Muscle of leg (tissue), 3 donors: ENCODE measurements at regions not wholly inside any gene's neighbourhood (a gene's known extent, or its start where the extent isn't known, plus 50 kb on each side); places are given as distances from the start of the nearest gene placed in this dataset.

Experiments
- DNase-seq: peaks from one replicate; pipeline ENCODE4 v3.0.0; 2013
- H3K27ac ChIP-seq: one replicate; pipeline ENCODE4 v1.5.1; 2013; ENCODE audit warnings: mild to moderate bottlenecking, low read length, control low read depth
- H3K27me3 ChIP-seq: one replicate; pipeline ENCODE4 v1.6.1; 2013; ENCODE audit warnings: low read length; ENCODE audit not compliant: control insufficient read depth, insufficient read depth
- H3K36me3 ChIP-seq: one replicate; pipeline ENCODE4 v1.6.1; 2013; ENCODE audit warnings: low read length; ENCODE audit not compliant: control insufficient read depth, insufficient read depth
- H3K4me1 ChIP-seq: one replicate; pipeline ENCODE4 v1.6.1; 2013; ENCODE audit warnings: low read length; ENCODE audit not compliant: control insufficient read depth, insufficient read depth
- H3K4me3 ChIP-seq: one replicate; pipeline ENCODE4 v1.5.1; 2013; ENCODE audit warnings: low read length, control low read depth
- H3K9me3 ChIP-seq: replicated peaks from 2 replicates; pipeline ENCODE4 v1.6.1; 2013; ENCODE audit warnings: low read depth, low read length; ENCODE audit not compliant: control insufficient read depth
- WGBS: methylation state at CpG from one replicate; pipeline ENCODE4 v1.1.5; 2013; ENCODE audit warnings: missing lambda C conversion rate; ENCODE audit not compliant: insufficient coverage; 5-methylcytosine and 5-hydroxymethylcytosine counted together

DNA sequence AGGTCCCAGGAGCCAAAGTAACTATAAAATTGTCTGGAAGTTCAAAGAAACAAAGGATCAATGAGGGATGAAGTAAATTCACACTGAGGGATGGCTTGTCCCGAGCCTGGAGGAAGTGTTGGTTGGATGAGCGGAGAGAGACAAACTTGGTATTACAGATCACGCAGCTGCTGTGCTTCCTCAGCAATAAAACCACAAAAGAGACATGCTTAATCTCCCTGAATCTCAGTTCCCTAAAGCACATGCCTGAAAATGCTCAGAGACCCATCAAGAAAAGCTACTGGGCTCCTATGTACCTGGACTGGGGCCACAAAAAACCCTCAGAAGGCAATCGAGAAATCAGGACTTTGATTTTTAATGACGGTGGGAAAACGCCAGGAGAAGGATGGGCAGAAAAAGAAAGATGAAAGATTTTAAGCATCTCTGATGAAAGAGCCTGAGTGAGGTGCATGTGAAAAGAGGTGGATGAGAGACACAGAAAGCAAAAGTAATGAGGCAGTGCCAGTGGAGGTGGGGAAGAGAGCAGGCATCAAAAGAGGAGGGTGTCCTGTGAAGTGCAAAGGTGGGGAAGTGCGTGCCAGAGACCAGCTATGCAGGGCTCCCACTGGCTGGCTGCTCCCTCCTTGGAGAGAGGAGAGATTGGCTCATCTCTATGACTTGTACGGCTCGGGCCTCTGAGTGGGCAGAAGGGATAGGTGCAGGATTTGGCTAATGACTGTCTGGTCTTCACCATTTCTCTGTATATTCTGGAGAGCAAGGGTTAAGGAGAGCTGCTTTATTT lies 143.7 kb downstream of the ABCC12 start:
- DNase-seq, result no peak
- Histone ChIP-seq H3K4me1 (no peaks in the 10 kb centered on the region), H3K9me3 (no peaks in the 10 kb centered on the region), H3K27me3 (no peaks in the 10 kb centered on the region), H3K4me3 (no peak overlapping the region), H3K27ac (no peak overlapping the region), H3K36me3 (no peaks in the 10 kb centered on the region)
- 63% methylated on average over 4 of the region's 9 CpGs for WGBS

DNA sequence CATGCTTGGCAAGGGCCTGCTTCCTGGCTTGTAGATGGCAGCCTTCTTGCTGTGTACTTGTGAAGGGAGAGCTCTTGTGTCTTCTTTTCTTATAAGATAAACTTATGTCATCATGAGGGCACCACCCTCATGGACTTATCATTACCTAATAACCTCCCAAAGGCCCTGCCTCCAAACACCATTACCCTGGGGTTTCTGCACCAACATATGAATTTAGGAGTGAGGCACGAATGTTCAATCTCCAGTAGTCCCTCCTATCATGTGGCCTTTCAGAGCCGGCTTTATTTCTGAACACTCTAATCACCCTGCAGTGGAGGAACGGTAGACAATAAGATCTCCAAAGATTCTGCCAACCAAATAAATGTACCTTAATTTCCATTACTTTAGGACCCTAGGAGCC lies 144.3 kb downstream of the ABCC12 start:
- no peaks in the 10 kb centered on the region for H3K27me3 ChIP-seq
- no peaks in the 10 kb centered on the region for H3K36me3 ChIP-seq
- no peak for DNase-seq
- WGBS, result no CpG with 5 or more reads among the region's 3 CpGs
- H3K9me3 ChIP-seq, result no peaks in the 10 kb centered on the region
- no peak overlapping the region for H3K4me3 ChIP-seq
- no peak overlapping the region for H3K27ac ChIP-seq
- H3K4me1 ChIP-seq, result no peaks in the 10 kb centered on the region

DNA sequence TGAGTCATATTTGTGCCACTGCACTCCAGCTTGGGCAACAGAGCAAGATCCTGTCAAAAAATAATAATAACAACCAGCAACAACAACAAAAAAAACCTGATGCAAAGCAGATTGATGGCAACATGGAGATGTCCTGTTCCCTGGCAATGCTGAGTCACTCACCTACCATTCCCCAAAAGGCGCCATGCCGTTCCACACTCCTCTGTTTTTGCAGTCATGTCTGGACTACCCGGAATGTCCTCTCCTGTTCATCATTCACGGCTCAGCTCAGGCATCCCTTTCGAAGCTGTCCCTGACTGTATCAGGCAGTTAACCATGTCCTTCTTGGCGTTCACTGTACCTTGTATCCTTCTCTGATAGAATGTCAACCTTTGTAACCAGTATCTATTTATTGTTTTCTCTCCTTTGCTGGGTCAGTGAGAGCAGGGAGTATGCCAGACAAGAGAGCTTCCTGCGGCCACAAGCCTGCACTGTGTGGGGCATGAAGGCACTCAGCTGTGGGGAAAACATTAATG lies 147.7 kb downstream of the ABCC12 start:
- DNase-seq, result no peak
- Histone ChIP-seq H3K27me3 (no peaks in the 10 kb centered on the region), H3K27ac (no peak overlapping the region), H3K4me1 (no peaks in the 10 kb centered on the region), H3K36me3 (no peaks in the 10 kb centered on the region), H3K9me3 (no peaks in the 10 kb centered on the region), H3K4me3 (no peak overlapping the region)
- WGBS, result 82% methylated on average over 6 of the region's 7 CpGs

DNA sequence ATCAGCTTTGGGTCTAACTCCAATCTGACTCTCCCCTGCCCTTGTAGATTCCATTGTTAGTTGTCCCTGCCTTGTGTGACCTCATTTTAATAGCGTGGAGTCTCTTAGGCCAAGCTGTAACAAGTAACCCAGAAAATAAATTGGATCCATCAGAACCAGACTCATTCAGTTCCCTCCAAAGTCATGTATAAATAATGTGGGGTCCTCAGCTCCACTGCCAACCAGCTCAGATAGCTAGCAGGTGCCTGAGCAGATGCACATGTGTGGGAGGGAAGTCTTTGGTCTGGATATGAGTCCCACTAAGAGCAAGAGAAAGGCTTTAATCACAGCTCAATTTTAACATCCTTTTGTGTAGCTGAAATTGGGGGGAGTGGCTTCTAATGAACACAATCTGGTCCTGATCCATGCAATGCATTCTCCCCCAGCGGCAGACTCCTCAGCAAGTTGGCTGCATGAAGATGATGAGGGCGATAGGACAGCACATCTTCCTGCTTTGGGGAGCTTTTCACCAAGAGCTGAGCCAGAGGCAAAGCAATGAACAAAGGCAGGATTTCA lies 151.6 kb downstream of the ABCC12 start:
- DNase-seq, result no peak
- H3K9me3 ChIP-seq, result no peaks in the 10 kb centered on the region
- 50% methylated on average over 1 of the region's 3 CpGs for WGBS
- no peaks in the 10 kb centered on the region for H3K27me3 ChIP-seq
- H3K4me1 ChIP-seq, result no peaks in the 10 kb centered on the region
- H3K27ac ChIP-seq, result no peak overlapping the region
- no peak overlapping the region for H3K4me3 ChIP-seq
- no peaks in the 10 kb centered on the region for H3K36me3 ChIP-seq

DNA sequence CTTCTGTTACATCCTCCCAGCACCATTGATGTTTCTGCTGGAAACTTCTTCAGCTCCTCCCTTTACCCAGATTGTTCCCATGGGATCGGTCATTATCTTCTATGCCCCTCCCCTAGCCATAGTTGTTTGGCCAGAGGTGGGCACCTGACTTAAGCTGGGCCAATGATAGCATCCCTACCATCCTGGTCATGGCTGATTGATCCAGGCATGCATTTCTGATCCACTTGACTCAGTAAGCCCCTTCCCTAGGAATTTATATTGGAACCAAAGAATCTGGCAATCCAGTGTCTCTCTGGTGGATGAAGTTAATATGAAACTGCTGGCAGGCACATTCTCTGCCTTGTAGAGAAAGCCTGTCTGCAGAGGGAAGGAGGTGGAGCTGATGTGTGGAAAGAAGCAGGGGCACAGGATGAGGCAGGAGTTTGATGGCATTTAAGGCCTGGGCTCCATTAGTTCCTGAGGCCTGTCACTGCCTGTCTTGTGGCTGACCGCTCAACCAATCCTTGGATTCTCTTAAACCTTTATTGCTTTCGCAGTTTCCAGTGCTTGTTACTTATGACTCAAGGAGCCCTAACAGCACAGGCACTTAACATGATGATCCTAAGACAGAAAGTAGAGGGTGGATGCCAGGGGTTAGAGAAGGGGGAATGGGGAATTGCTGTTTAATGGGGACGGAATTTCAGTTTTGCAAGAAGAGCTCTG lies 152.4 kb downstream of the ABCC12 start:
- 83% methylated on average over 1 of the region's 4 CpGs for WGBS
- Histone ChIP-seq H3K9me3 (no peaks in the 10 kb centered on the region), H3K27ac (no peak overlapping the region), H3K27me3 (no peaks in the 10 kb centered on the region), H3K36me3 (no peaks in the 10 kb centered on the region), H3K4me3 (no peak overlapping the region), H3K4me1 (no peaks in the 10 kb centered on the region)
- peak; percentile 25 for DNase-seq

DNA sequence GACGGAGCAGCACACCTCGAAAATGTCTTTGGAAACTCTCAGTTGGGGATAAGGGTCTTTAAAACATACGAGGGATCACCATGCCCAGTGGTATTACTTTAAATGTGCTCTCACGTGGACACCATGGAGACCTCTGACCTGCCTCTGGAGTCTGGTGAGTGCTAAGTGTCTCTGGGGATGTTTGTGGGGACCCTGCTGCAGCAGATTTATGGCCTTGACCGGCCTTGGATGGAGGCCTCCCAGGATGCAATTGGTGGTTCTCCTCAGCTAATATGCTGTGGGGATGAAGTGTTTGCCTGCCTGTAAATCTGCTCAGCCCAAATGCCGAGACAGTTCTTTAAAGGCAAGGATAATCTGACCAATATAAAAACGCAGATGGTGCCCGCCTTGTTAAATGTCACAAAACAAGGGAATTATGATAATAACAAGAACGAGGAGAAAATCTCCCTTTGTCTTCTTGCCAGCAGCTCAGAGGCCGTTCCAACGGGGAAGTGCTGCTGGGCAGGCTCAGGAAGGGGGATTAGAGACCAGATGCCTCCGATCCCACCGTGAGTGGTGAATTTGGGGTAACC lies 154.4 kb downstream of the ABCC12 start:
- Histone ChIP-seq H3K4me1 (no peaks in the 10 kb centered on the region), H3K4me3 (no peak overlapping the region), H3K36me3 (no peaks in the 10 kb centered on the region), H3K9me3 (no peaks in the 10 kb centered on the region), H3K27me3 (no peaks in the 10 kb centered on the region), H3K27ac (no peak overlapping the region)
- DNase-seq, result no peak
- WGBS, result 12% methylated on average over 11 of the region's 13 CpGs

DNA sequence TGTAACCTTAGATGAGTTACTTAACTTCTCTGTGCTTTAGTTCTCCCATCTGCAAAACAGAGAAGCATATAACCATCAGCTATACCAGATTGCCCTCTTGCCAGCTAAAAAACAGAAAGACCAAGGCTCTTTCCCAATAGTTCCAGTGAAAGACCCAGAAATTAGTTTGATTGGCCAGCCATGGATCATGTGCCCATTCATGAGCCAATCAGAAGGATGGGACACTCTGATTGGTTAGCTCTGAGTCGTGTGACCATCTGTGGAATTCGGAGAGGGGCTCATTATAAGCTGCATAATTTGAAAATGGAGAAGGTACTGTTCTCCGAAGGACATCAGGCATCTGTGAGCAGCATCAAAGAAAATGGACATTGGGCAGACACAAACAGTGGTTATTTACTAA lies 155.2 kb downstream of the ABCC12 start:
- WGBS, result 86% methylated on average over 3 of the region's 3 CpGs
- no peak overlapping the region for H3K4me3 ChIP-seq
- no peak for DNase-seq
- no peak overlapping the region for H3K27ac ChIP-seq
- no peaks in the 10 kb centered on the region for H3K27me3 ChIP-seq
- H3K36me3 ChIP-seq, result no peaks in the 10 kb centered on the region
- no peaks in the 10 kb centered on the region for H3K9me3 ChIP-seq
- no peaks in the 10 kb centered on the region for H3K4me1 ChIP-seq

DNA sequence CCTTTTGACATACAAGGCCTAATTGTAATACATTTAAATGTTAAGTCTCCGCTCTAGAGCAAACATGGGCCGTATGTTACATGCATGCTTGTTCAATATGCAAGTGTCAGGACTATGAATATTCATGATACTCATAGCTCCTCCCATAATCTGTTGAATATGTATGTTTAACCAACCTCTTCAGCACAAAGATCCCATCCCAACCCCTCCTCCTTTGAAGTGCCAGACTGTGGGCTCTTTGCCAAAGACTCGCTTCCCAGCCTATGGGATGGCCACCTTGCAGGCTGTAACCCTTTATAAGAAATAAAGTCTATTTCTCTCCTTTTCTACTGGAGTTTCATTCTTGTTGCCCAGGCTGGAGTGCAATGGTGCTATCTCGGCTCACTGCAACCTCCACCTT lies 156.2 kb downstream of the ABCC12 start:
- WGBS, result 60% methylated on average over 1 of the region's 4 CpGs
- Histone ChIP-seq H3K9me3 (no peaks in the 10 kb centered on the region), H3K4me3 (no peak overlapping the region), H3K27me3 (no peaks in the 10 kb centered on the region), H3K36me3 (no peaks in the 10 kb centered on the region), H3K27ac (no peak overlapping the region), H3K4me1 (no peaks in the 10 kb centered on the region)
- DNase-seq, result no peak

DNA sequence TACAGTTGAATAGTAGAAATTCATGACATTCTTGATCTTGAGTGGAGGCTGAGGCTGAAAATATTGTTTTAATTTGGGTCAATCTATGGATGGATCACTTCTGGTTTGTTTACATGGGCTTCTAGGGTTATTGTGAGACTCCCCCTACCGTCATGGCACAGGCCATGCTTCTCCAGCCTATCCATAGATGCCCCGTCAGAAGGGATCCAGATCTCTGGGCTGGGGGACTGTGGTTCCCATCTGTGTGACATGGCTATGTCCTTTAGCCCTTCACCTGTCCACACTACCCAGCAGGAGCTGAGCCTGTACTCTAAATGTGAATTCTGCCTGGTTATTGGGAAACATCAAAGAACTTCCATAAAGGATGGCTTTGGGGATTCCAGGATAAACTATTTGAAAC lies 160.4 kb downstream of the ABCC12 start:
- WGBS, result 55% methylated on average over 2 of the region's 2 CpGs
- no peak for DNase-seq
- Histone ChIP-seq H3K4me1 (no peaks in the 10 kb centered on the region), H3K9me3 (no peaks in the 10 kb centered on the region), H3K36me3 (no peaks in the 10 kb centered on the region), H3K27me3 (no peaks in the 10 kb centered on the region), H3K4me3 (no peak overlapping the region), H3K27ac (no peak overlapping the region)

DNA sequence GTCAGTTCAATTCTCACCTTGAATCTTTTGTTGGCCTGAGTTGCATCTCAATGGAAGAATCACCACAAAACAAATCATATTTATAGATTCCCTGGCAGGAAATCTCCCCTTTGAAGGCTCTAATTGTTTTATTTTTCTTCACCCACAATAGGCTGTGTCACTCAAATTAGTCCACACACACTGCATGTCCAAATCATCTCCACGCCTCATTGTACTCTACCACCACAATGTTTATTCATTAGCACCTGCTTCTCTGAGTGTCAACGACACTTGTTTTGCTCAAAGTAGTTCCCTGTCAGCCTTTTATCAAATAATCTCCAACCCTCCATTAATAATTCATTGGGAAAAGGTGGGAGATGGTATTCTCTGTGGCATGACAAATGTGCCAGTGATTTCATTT lies 164.3 kb downstream of the ABCC12 start:
- no peaks in the 10 kb centered on the region for H3K4me1 ChIP-seq
- H3K4me3 ChIP-seq, result no peak overlapping the region
- DNase-seq, result no peak
- no CpG with 5 or more reads among the region's 2 CpGs for WGBS
- no peaks in the 10 kb centered on the region for H3K36me3 ChIP-seq
- no peaks in the 10 kb centered on the region for H3K27me3 ChIP-seq
- H3K9me3 ChIP-seq, result no peaks in the 10 kb centered on the region
- H3K27ac ChIP-seq, result no peak overlapping the region
